Left ventricle myocardium inferior (tissue), 1 donor: ENCODE measurements at regions not wholly inside any gene's neighbourhood (a gene's known extent, or its start where the extent isn't known, plus 50 kb on each side); places are given as distances from the start of the nearest gene placed in this dataset.

Experiments used
- DNase-seq: peaks from one replicate; pipeline ENCODE4 v3.0.0-alpha.2; 2020
- H3K27ac ChIP-seq: fragments of 200-600 bp; replicated peaks from 2 replicates; pipeline ENCODE4 v1.8.0; 2021
- H3K27me3 ChIP-seq: fragments of 200-600 bp; 2 replicates; pipeline ENCODE4 v1.8.0; 2021; ENCODE audit warnings: low read depth
- H3K36me3 ChIP-seq: fragments of 200-600 bp; 2 replicates; pipeline ENCODE4 v1.8.0; 2021
- H3K4me1 ChIP-seq: fragments of 200-600 bp; 2 replicates; pipeline ENCODE4 v1.8.0; 2021
- H3K4me3 ChIP-seq: fragments of 200-600 bp; 2 replicates; pipeline ENCODE4 v1.8.0; 2021; ENCODE audit warnings: mild to moderate bottlenecking, moderate library complexity
- H3K9me3 ChIP-seq: fragments of 200-600 bp; replicated peaks from 2 replicates; pipeline ENCODE4 v1.8.0; 2021
- CTCF ChIP-seq: fragments of 200-600 bp; IDR thresholded peaks from 2 replicates; pipeline ENCODE4 v1.8.0; 2021; ENCODE audit warnings: antibody characterized with exemption, mild to moderate bottlenecking, borderline replicate concordance
- intact Hi-C: fragments of 100-400 bp; cut with micrococcal nuclease; formaldehyde crosslinking; loops from one replicate; pipeline ENCODE4 v1.11.0; 2022
- donor health status: DM: no; HTN: yes; CAD: no; lungs with severe emphysema.

- H3K27ac ChIP-seq, result no peak overlapping the region
- intact Hi-C loops, result no loop called here
- no peak overlapping the region for H3K4me3 ChIP-seq
- TF ChIP-seq CTCF, result no peak
- no peaks in the 10 kb centered on the region for H3K9me3 ChIP-seq
- peaks cover 40% of the 10 kb centered on the region for H3K27me3 ChIP-seq
- H3K36me3 ChIP-seq, result no peaks in the 10 kb centered on the region
- no peak for DNase-seq
- H3K4me1 ChIP-seq, result no peaks in the 10 kb centered on the region
Observed at GRCh38 chr13:111963031-111963430, 103.9 kb upstream of the SOX1 start.

GRCh38 chr13:111964411-111965035 is 102.4 kb upstream of the SOX1 start:
- Histone ChIP-seq H3K4me3 (no peak overlapping the region), H3K36me3 (no peaks in the 10 kb centered on the region), H3K4me1 (no peaks in the 10 kb centered on the region), H3K27me3 (peaks cover 48% of the 10 kb centered on the region), H3K27ac (no peak overlapping the region), H3K9me3 (no peaks in the 10 kb centered on the region)
- intact Hi-C loops, result no loop called here
- TF ChIP-seq CTCF, result no peak
- DNase-seq, result no peak

GRCh38 chr13:111965466-111966214 is 101.3 kb upstream of the SOX1 start:
- Histone ChIP-seq H3K4me1 (no peaks in the 10 kb centered on the region), H3K36me3 (no peaks in the 10 kb centered on the region), H3K27me3 (peaks cover 59% of the 10 kb centered on the region), H3K9me3 (no peaks in the 10 kb centered on the region), H3K4me3 (no peak overlapping the region), H3K27ac (no peak overlapping the region)
- intact Hi-C loops, result no loop called here
- DNase-seq, result no peak
- no peak for TF ChIP-seq CTCF

GRCh38 chr13:111966933-111967332 is 100.0 kb upstream of the SOX1 start:
- Histone ChIP-seq H3K9me3 (no peaks in the 10 kb centered on the region), H3K4me3 (no peak overlapping the region), H3K27me3 (peaks cover 70% of the 10 kb centered on the region), H3K36me3 (no peaks in the 10 kb centered on the region), H3K4me1 (no peaks in the 10 kb centered on the region), H3K27ac (no peak overlapping the region)
- no peak for TF ChIP-seq CTCF
- DNase-seq, result no peak
- intact Hi-C loops, result no loop called here

- H3K4me3 ChIP-seq, result no peak overlapping the region
- H3K27ac ChIP-seq, result no peak overlapping the region
- H3K9me3 ChIP-seq, result no peaks in the 10 kb centered on the region
- intact Hi-C loops, result no loop called here
- H3K27me3 ChIP-seq, result peaks cover 76% of the 10 kb centered on the region
- TF ChIP-seq CTCF, result no peak
- no peaks in the 10 kb centered on the region for H3K4me1 ChIP-seq
- DNase-seq, result no peak
- H3K36me3 ChIP-seq, result no peaks in the 10 kb centered on the region
Observed at GRCh38 chr13:111967572-111968201, 99.3 kb upstream of the SOX1 start.
